Endodermal cell (in vitro differentiated cells): ENCODE measurements at regions not wholly inside any gene's neighbourhood (a gene's known extent, or its start where the extent isn't known, plus 50 kb on each side); places are given as distances from the start of the nearest gene placed in this dataset.

ENCODE experiments used
- DNase-seq: peaks from one replicate; pipeline ENCODE4 v3.0.0-alpha.2; 2017
- H3K27ac ChIP-seq: 2 replicates; pipeline ENCODE4 v1.5.1; 2013; ENCODE audit warnings: mild to moderate bottlenecking, low read depth, low read length, moderate library complexity
- H3K27me3 ChIP-seq: 2 replicates; pipeline ENCODE4 v1.6.1; 2013; ENCODE audit warnings: mild to moderate bottlenecking, low read length, moderate library complexity; ENCODE audit not compliant: insufficient read depth, control insufficient read depth, poor library complexity, severe bottlenecking
- H3K36me3 ChIP-seq: 2 replicates; pipeline ENCODE4 v1.7.0; 2013; ENCODE audit warnings: mild to moderate bottlenecking, low read length, moderate library complexity; ENCODE audit not compliant: control insufficient read depth, insufficient read depth
- H3K4me1 ChIP-seq: one replicate; pipeline ENCODE4 v1.7.0; 2013; ENCODE audit warnings: low read length; ENCODE audit not compliant: control insufficient read depth, insufficient read depth
- H3K4me3 ChIP-seq: 2 replicates; pipeline ENCODE4 v1.5.1; 2013; ENCODE audit warnings: mild to moderate bottlenecking, low read length, moderate library complexity
- H3K9ac ChIP-seq: 2 replicates; pipeline ENCODE4 v1.6.1; 2013; ENCODE audit warnings: mild to moderate bottlenecking, low read length, moderate library complexity; ENCODE audit not compliant: poor library complexity, severe bottlenecking; ENCODE audit errors: extremely low read depth
- H3K9me3 ChIP-seq: 2 replicates; pipeline ENCODE4 v1.6.1; 2013; ENCODE audit warnings: mild to moderate bottlenecking, low read length, moderate library complexity; ENCODE audit not compliant: control insufficient read depth
- H3K27ac Mint-ChIP-seq: 2 replicates; pipeline ENCODE4 v1.8.0; 2020; ENCODE audit warnings: mixed read lengths
- H3K27me3 Mint-ChIP-seq: 2 replicates; pipeline ENCODE4 v1.8.0; 2021; ENCODE audit warnings: mild to moderate bottlenecking, mixed read lengths; ENCODE audit not compliant: insufficient read depth
- H3K36me3 Mint-ChIP-seq: 2 replicates; pipeline ENCODE4 v1.8.0; 2020; ENCODE audit warnings: low read depth, mixed read lengths
- H3K4me1 Mint-ChIP-seq: 2 replicates; pipeline ENCODE4 v1.8.0; 2020; ENCODE audit warnings: mixed read lengths
- H3K4me3 Mint-ChIP-seq: 2 replicates; pipeline ENCODE4 v1.8.0; 2020; ENCODE audit warnings: mild to moderate bottlenecking, moderate library complexity, mixed read lengths
- H3K9me3 Mint-ChIP-seq: 2 replicates; pipeline ENCODE4 v1.8.0; 2020; ENCODE audit warnings: mild to moderate bottlenecking, mixed read lengths
- WGBS, 2 experiments: methylation state at CpG; one replicate each; pipeline versions ENCODE4 v1.1.5 to v1.1.7; 2013; ENCODE audit warnings: missing lambda C conversion rate in 2 of 2, mixed read lengths in 1 of 2; ENCODE audit not compliant: insufficient coverage in 1 of 2, insufficient read length in 1 of 2; 5-methylcytosine and 5-hydroxymethylcytosine counted together
- TF ChIP-seq, protein P1 (sequence below): fragments of 200-600 bp; sonication (generic); conservative IDR thresholded peaks from 2 replicates; pipeline ENCODE4 v1.5.0; 2021; ENCODE audit warnings: antibody characterized with exemption, mild to moderate bottlenecking

DNA sequence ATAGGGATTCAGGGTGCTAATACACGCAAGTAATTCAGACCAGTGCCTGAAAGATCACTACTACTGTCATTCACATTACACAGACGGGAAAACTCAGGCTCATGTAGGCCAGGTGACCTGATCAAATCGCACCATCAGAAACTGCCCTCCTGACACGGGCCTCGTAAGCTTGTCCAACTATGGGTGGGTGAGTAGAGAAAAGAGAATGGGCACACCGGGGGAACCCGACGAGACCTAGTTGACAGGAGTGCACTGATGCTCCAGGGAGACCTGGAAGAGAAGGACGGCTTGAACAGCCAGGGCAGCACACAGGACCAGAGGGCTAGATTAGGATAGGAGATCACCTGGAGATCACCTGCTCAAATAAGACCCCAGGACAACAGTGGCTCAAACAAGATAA is 166.9 kb upstream of the DIO3 start:
- H3K27ac ChIP-seq: no peak overlapping the region
- no peak overlapping the region for H3K4me3 ChIP-seq
- Mint-ChIP-seq H3K27ac (no peak overlapping the region), H3K9me3 (peaks cover 2% of the 10 kb centered on the region), H3K4me3 (no peak overlapping the region), H3K36me3 (no peaks in the 10 kb centered on the region), H3K4me1 (peaks cover 1% of the 10 kb centered on the region), H3K27me3 (peaks cover 7% of the 10 kb centered on the region)
- H3K36me3 ChIP-seq: no peaks in the 10 kb centered on the region
- 91 to 96% methylated on average over 8 to 9 of the region's 9 CpGs for WGBS, 2 experiments
- no peak for DNase-seq
- H3K9me3 ChIP-seq: no peaks in the 10 kb centered on the region
- H3K9ac ChIP-seq: no peak overlapping the region
- TF ChIP-seq, protein P1, sequence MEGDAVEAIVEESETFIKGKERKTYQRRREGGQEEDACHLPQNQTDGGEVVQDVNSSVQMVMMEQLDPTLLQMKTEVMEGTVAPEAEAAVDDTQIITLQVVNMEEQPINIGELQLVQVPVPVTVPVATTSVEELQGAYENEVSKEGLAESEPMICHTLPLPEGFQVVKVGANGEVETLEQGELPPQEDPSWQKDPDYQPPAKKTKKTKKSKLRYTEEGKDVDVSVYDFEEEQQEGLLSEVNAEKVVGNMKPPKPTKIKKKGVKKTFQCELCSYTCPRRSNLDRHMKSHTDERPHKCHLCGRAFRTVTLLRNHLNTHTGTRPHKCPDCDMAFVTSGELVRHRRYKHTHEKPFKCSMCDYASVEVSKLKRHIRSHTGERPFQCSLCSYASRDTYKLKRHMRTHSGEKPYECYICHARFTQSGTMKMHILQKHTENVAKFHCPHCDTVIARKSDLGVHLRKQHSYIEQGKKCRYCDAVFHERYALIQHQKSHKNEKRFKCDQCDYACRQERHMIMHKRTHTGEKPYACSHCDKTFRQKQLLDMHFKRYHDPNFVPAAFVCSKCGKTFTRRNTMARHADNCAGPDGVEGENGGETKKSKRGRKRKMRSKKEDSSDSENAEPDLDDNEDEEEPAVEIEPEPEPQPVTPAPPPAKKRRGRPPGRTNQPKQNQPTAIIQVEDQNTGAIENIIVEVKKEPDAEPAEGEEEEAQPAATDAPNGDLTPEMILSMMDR: no peak
- no peaks in the 10 kb centered on the region for H3K27me3 ChIP-seq
- no peaks in the 10 kb centered on the region for H3K4me1 ChIP-seq

DNA sequence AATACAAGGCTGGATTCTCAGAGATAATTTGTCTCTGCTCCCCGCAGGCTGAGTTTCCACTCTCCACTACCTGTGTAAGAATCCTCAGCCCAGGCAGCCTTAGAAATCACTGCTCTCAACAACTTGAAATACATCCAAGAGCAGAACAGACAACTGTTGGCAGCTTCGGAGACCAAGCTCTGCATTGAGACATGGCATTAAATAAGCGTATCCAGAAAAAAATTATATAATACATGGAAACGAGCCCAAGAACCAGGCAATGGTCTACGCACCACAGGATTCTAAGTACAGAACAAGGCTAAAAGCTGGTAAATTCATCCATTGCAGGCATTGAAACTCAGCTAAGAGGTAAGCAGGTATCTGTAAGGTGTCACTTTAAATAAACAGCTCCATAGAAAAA is 165.5 kb upstream of the DIO3 start:
- no peaks in the 10 kb centered on the region for H3K36me3 Mint-ChIP-seq
- peaks cover 7% of the 10 kb centered on the region for H3K27me3 Mint-ChIP-seq
- Histone ChIP-seq H3K27ac (no peak overlapping the region), H3K4me3 (no peak overlapping the region), H3K27me3 (no peaks in the 10 kb centered on the region), H3K4me1 (peaks cover 4% of the 10 kb centered on the region), H3K9me3 (no peaks in the 10 kb centered on the region), H3K9ac (no peak overlapping the region), H3K36me3 (no peaks in the 10 kb centered on the region)
- no peak for DNase-seq
- no peak overlapping the region for H3K4me3 Mint-ChIP-seq
- WGBS, 2 experiments: 97 to 98% methylated on average over 3 to 5 of the region's 5 CpGs
- TF ChIP-seq, protein P1: no peak
- peaks cover 2% of the 10 kb centered on the region for H3K9me3 Mint-ChIP-seq
- H3K4me1 Mint-ChIP-seq: peaks cover 9% of the 10 kb centered on the region
- H3K27ac Mint-ChIP-seq: no peak overlapping the region

DNA sequence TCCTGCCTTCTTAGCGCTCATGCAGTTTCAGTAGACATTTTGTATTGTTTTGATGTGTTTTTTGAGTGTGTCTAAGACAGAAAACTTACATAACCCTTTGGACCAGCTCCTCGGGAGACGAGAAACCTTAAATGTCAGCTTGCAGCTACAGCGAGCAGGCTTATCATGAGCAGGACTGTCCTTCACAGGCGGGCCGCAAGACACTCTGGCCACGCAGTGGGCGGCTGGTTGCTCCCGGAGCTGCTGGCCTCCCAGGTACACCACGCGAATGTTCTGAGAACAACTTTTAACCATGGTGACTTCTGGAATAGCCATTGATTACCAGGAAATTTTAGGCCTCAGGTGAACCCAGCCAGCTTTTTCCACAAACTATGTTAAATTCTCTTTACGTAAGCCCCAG is 164.1 kb upstream of the DIO3 start:
- H3K27me3 ChIP-seq: no peaks in the 10 kb centered on the region
- Mint-ChIP-seq H3K36me3 (no peaks in the 10 kb centered on the region), H3K27me3 (peaks cover 9% of the 10 kb centered on the region), H3K4me3 (no peak overlapping the region), H3K4me1 (peaks cover 13% of the 10 kb centered on the region), H3K9me3 (no peaks in the 10 kb centered on the region), H3K27ac (no peak overlapping the region)
- H3K27ac ChIP-seq: no peak overlapping the region
- DNase-seq: no peak
- H3K9ac ChIP-seq: no peak overlapping the region
- 96 to 98% methylated on average over 5 to 12 of the region's 12 CpGs for WGBS, 2 experiments
- H3K4me1 ChIP-seq: peaks cover 4% of the 10 kb centered on the region
- no peaks in the 10 kb centered on the region for H3K9me3 ChIP-seq
- TF ChIP-seq, protein P1: no peak
- H3K4me3 ChIP-seq: no peak overlapping the region
- H3K36me3 ChIP-seq: no peaks in the 10 kb centered on the region
